ENCODE measurements at regions not wholly inside any gene's neighbourhood (a gene's known extent, or its start where the extent isn't known, plus 50 kb on each side); places are given as distances from the start of the nearest gene placed in this dataset.
"Not testable (repeated sequence)": the region's sequence is repeated elsewhere in the genome, so short reads cannot be mapped to it uniquely, and the experiment has no call there.

GRCh38 chr1:55865778-55866177, 650.6 kb upstream of the USP24 start:
- not testable (repeated sequence) for TF ChIP-seq CTCF (conservative IDR thresholded peaks at IDR 0.05); EZH2 (IDR thresholded peaks at IDR 0.05; ENCODE audit: low read depth)
